Stimulated activated CD4-positive, alpha-beta T cell treated with anti-CD3 and anti-CD28 coated beads, Interleukin-1b, Interleukin-23, amount 100 ng/mL, for 48 hours (primary cell): ENCODE measurements at regions not wholly inside any gene's neighbourhood (a gene's known extent, or its start where the extent isn't known, plus 50 kb on each side); places are given as distances from the start of the nearest gene placed in this dataset.

Experiments used
- DNase-seq: peaks from one replicate; pipeline ENCODE4 v3.0.0-alpha.2; 2020

- no peak for DNase-seq
Measured at GRCh38 chr11:39288011-39288410, 2171.4 kb downstream of the LRRC4C start.

DNA sequence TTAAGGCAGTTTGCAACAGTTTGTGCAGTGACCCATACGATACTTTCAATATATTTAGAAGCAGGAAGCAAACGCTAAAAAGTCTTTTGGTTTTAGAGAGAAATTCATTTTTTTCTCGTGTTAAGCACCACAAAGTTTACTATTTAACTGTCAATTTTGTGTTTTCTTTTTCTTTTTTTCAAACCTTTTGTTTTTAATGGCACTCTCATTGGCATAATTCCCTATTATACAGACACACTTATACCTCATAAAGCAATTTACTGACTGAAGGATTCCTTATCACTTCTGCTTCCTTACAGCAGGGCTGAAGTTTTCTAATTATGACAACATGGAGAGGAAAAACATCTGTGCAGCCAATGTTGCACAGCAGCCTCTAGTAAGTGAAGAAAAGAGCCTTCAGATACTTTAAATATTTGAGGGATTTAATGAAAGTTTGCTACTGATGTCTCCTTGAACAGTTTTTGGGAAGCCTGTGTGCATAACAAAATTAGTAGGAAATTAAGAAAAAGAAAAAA is 2191.2 kb downstream of the LRRC4C start:
- DNase-seq, result no peak

DNA sequence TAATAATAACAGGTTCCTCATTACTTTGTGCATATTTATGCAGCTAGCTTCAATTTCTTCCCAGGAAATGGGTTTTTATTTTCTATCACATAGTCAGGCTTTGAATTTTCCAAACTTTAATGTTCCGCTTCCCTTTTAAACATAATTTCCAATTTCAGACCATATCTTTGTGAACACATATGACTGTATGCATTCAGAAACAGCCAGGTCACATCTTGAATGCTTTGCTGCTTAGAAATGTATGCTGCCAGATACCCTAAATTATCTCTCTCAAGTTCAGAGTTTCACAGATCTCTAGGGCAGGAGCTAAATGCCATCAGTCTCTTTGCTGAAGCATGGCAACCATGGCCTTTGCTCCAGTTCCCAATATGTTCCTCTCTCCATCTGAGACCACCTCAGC is 2203.8 kb downstream of the LRRC4C start:
- DNase-seq, result no peak

DNA sequence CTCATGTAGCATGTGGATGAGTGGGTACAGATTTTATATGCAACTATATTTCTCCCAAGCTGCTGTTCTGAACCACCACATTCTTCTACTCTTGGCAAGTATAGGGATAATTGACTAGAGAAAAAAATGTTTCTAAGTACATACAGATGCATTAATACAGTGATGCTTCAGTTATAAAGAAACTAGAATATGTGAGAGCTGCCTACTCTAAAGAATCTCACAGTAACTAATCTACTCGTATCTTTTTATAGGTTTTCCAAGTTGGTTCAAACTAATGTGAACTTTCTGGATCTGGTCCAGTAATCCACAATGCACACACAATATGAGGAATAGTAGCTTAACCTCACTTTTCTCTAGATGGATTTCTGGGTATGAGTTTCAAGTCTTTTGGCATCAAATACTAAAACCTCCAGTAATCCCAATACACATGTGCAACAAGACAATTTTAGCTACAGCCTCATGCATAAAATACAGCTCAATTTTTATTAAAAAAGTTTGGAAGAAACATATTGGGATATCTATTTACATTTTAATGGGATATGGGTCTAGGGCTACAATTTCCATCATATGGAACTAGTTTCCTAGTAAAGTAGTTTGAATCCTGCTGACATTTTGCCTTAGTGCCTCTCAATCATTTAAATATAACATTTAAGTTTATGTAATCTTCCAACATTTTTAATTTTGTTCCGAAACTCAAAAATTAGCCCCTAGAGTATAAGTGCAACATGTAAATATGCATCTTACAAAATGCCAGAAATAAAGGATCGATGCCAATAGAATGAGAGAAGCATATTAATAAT is 2209.7 kb downstream of the LRRC4C start:
- no peak for DNase-seq

DNA sequence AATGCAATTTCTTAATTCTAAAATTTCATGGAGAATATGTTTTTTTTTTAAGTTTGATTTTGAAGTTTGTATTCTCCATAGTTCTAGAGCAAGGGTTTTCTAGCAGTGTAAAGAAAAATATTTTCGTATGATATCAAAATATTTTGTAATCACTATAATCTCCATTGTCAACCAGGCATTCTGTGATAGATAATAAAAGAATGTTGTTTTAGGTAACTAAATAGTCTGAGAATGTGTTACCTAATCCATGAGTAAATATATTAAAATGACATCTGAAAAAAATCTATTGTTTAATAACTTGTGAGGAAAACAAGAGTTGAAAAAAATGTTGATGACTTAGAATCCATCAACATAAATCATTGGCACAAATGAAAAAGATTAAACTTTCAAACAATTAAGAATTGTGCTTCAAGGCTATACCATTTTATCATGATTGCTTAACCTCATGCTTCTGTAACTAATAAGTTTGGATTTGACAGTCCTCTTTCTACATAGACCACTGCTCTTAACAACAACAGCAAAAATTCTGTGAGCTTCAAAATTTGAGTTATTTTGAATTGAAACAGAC is 2211.8 kb downstream of the LRRC4C start:
- no peak for DNase-seq

- no peak for DNase-seq
Measured at GRCh38 chr11:39239553-39239952, 2219.9 kb downstream of the LRRC4C start.

DNA sequence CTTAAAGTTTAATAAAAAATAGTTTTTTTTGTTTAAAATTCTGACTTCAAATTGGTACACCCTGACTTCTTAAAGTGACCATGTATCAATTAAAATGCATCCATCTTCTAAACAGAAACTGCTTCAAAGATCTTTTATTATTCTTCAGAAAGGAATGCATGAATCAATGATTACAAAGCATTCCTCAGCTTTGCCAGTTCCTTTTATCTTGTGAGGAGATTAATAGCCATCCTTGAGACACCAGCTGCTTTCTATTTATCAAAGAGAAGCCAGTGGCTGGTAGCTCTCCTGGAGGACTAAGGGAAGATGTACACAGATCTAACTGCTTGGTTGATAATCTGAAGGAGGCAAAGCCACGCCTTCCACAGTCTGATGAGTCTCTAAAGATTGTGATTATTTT is 2222.5 kb downstream of the LRRC4C start:
- no peak for DNase-seq

- DNase-seq, result no peak
Measured at GRCh38 chr11:39221550-39222138, 2237.8 kb downstream of the LRRC4C start.

DNA sequence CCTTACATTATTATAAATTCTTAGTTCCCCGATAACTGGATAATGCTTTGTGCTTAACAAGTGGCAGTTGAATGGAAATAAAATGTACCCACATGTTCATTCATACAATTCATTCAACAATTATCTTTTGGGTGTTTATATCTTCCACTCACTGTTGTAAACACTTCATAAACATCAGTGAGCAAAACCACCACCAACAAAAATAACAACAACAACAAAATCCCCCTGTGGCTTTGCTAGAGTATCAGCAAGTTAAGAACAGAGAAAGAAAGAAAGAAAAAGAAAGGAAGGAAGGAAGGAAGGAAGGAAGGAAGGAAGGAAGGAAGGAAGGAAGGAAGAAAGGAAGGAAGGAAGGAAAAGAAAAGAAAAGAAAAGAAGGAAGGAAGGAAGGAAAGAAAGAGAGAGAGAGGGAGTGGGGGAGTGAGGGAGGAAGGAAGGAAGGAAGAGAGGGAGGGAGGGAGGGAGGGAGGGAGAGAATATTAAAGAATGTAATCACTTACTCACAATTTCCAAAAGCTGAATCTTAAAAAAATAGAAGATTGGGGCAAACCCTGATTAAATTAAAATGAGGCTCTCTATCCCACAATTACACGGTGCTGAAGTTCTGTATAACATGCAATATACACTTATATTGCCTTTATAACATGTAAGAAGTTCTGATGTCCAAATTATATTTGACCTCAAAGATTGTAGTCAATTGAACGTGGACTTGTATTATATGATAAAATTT is 2238.8 kb downstream of the LRRC4C start:
- no peak for DNase-seq

DNA sequence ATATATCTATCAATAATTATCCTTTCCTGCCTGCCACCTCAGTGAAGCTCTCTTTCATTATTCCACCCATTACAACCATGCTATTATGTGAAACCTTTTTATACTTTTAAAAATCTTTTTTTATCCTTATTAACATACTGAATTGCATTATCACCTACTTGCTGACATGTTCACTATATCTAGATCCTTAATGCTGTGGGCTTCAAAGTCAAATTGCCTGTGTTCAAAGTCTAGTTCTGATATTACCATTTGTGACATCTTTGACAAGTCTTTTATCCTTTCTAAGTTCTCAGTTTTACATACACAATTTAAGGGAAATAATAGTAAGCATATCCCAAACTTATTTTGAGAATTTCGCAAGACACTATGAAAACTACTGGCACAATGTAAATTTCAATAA is 2239.4 kb downstream of the LRRC4C start:
- DNase-seq, result no peak

DNA sequence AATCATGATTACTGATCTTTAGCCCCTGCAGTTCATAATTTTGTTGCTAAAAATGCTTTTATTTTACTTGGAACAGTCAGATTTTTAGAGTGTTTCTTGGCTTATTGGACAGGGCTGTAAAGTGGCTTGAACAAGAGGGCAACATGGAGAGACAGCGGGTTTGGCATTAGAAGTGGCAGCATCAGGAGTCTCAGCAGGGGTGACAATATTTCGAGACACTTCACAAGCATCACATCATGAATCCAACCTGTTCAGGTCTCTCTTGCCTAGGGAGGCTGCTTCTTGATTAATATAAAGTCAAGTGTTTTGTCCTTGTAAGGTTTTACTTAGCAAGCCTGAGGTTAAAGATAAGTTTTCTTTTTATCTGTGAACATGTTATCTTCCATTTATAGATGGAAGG is 2249.5 kb downstream of the LRRC4C start:
- no peak for DNase-seq

- no peak for DNase-seq
Measured at GRCh38 chr11:39205236-39205995, 2254.0 kb downstream of the LRRC4C start.

DNA sequence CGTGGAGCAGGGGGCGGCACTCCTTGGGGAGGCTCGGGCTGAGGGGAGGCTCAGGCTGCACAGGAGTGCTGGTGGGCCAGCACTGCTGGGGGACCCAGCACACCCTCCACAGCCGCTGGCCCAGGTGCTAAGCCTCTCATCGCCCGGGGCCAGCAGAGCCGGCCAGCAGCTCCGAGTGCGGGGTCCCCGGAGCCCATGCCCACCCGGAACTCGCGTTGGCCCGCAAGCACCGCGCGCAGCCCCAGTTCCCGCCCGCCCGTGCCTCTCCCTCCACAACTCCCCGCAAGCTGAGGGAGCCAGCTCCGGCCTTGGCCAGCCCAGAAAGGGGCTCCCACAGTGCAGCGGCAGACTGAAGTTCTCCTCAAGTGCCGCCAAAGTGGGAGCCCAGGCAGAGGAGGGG is 2266.8 kb downstream of the LRRC4C start:
- DNase-seq, result no peak

- DNase-seq, result no peak
Measured at GRCh38 chr11:39190751-39191150, 2268.7 kb downstream of the LRRC4C start.

DNA sequence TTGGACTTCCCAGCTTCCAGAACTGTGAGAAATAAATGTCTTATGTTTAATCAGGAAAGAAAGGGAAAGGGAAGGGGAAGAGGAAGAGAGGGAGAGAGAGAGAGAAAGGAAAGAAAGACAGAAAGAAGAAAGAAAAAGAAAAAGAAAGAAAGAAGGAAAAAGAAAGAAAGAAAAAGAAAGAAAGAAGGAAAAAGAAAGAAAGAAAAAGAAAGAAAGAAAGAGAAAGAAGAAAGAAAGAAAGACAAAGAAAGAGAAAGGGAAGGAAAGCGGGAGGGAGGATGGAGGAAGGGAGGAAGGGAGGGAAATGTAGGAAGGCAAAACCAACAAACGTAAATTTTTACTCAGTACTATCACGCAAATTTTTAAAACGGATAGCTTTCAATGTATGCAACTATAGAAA is 2281.8 kb downstream of the LRRC4C start:
- DNase-seq, result no peak

DNA sequence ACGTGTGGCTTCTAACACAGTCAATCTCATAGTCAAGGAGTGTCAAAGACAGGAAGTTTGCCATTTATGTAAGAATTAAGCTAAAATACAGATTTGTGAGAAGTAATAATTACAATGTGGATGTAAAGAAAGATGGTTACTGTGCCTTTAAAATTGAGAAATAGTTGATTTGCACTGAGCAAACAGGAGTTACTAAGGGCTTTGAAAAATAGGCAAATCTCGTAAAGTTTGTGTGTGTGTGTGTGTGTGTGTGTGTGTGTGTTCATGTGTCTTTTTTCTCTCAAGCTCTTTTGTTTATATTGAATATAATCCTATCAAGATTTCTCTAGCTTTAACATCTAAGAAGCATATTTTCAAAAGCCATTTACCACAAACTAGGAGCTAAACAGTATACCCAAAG is 2284.5 kb downstream of the LRRC4C start:
- no peak for DNase-seq

GRCh38 chr11:39174196-39174595 is 2285.3 kb downstream of the LRRC4C start:
- DNase-seq, result no peak

DNA sequence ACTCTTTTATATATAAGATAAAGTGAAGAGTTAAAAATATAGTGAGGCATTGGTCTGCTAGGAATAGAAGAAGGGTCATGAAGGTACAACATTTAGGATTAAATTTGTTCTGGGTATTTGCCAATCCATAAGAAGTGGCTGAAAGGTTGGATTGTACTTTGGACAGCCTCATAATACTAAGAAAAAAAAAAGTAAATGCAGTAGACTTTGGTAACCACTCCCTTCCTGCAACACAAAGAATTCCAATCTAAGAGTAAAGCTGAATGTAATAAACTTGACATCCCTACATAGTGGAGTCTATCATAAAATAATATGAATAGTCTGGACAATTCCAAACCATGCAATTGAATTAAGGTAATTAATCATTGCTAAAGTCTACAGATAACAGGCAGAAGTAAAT is 2294.4 kb downstream of the LRRC4C start:
- no peak for DNase-seq

GRCh38 chr11:39149214-39149613 is 2310.2 kb downstream of the LRRC4C start:
- no peak for DNase-seq

DNA sequence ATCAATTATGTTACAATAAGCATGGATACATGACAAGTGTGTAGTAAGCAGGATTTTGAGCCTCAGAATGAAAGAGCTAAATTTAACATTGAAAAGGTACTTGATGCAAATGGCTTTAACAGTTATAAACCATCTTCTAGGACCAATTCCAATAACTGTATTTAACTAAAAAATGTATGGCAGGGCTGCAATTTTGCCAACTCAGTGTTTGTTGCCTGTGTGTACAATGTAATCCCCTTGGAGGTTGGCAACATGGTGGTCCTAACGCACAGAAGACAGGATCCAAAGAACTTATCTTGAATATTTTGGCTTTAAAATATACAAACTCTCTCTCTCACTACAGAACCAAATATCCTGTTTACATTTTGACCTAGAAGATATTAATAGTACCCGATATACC is 2314.1 kb downstream of the LRRC4C start:
- no peak for DNase-seq

DNA sequence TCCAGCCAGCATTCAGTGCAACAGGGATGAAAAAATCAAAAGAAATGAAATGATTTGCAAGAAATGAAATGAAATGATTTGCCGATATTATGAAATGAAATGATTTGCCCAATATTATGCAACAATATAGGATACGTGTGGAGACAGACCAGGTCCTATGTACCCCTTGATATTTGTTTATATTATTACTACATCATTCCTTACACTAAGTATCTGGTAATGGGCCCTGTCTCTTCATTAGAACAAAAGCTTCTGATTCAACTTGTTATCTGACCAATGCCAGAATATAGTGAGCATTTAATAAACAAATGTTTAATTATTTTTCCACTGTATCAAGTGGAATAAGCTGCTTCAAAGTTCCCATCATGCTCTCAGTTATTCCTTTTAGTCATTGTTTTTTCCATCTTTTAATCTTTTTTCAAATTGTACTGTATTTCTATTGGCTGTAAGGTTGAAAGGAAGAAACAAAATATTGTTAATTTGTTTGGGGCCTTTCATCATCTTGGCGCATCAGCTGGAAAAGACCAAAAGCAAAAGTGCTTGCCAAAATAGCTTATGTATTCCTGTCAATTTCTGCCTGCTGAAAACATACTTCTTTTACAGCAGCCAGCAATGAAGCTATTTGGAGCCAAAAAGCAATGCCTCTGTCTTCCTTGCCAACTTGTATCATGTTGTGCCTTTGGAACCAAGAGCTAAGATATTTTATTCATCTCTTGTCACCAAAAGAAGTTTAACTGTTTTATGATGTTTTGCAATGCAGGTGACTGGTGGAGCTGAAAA is 2314.9 kb downstream of the LRRC4C start:
- no peak for DNase-seq

GRCh38 chr11:39139581-39139980 is 2319.9 kb downstream of the LRRC4C start:
- no peak for DNase-seq
